ENCODE measurements at regions not wholly inside any gene's neighbourhood (a gene's known extent, or its start where the extent isn't known, plus 50 kb on each side); places are given as distances from the start of the nearest gene placed in this dataset.
"Not testable (repeated sequence)": the region's sequence is repeated elsewhere in the genome, so short reads cannot be mapped to it uniquely, and the experiment has no call there.

GRCh38 chr3:139260793-139261736, 82.8 kb upstream of the MRPS22 start:
- in situ Hi-C loops (cut with MboI; ENCODE audit: low pct_unique_long_range_greater_than_20kb, low sequenced_read_pairs), result no loop called here
- no peak for DNase-seq

GRCh38 chr3:139261754-139262586, 81.8 kb upstream of the MRPS22 start:
- in situ Hi-C loops (cut with MboI; ENCODE audit: low pct_unique_long_range_greater_than_20kb, low sequenced_read_pairs), result no loop called here
- no peak for DNase-seq

GRCh38 chr3:139263798-139264197, 80.0 kb upstream of the MRPS22 start:
- DNase-seq, result no peak
- in situ Hi-C loops (cut with MboI; ENCODE audit: low pct_unique_long_range_greater_than_20kb, low sequenced_read_pairs), result no loop called here

GRCh38 chr3:139264375-139264774, 79.4 kb upstream of the MRPS22 start:
- in situ Hi-C loops (cut with MboI; ENCODE audit: low pct_unique_long_range_greater_than_20kb, low sequenced_read_pairs), result no loop called here
- no peak for DNase-seq

- in situ Hi-C loops (cut with MboI; ENCODE audit: low pct_unique_long_range_greater_than_20kb, low sequenced_read_pairs), result no loop called here
- no peak for DNase-seq
Observed at GRCh38 chr3:139265131-139266016, 78.4 kb upstream of the MRPS22 start.

GRCh38 chr3:139267300-139268246, 76.2 kb upstream of the MRPS22 start:
- in situ Hi-C loops (cut with MboI; ENCODE audit: low pct_unique_long_range_greater_than_20kb, low sequenced_read_pairs), result no loop called here
- DNase-seq, result no peak

GRCh38 chr3:139269984-139270383, 73.8 kb upstream of the MRPS22 start:
- no peak for DNase-seq
- in situ Hi-C loops (cut with MboI; ENCODE audit: low pct_unique_long_range_greater_than_20kb, low sequenced_read_pairs), result no loop called here

- in situ Hi-C loops (cut with MboI; ENCODE audit: low pct_unique_long_range_greater_than_20kb, low sequenced_read_pairs), result not testable (repeated sequence)
- DNase-seq, result peak; percentile 3
Observed at GRCh38 chr3:139270652-139271051, 73.2 kb upstream of the MRPS22 start.

- no peak for DNase-seq
- in situ Hi-C loops (cut with MboI; ENCODE audit: low pct_unique_long_range_greater_than_20kb, low sequenced_read_pairs), result no loop called here
Observed at GRCh38 chr3:139280027-139280671, 63.7 kb upstream of the MRPS22 start.

- in situ Hi-C loops (cut with MboI; ENCODE audit: low pct_unique_long_range_greater_than_20kb, low sequenced_read_pairs), result no loop called here
- no peak for DNase-seq
Observed at GRCh38 chr3:139281096-139281495, 62.7 kb upstream of the MRPS22 start.

GRCh38 chr3:139281522-139282196, 62.2 kb upstream of the MRPS22 start:
- in situ Hi-C loops (cut with MboI; ENCODE audit: low pct_unique_long_range_greater_than_20kb, low sequenced_read_pairs), result no loop called here
- DNase-seq, result no peak

- DNase-seq, result no peak
- in situ Hi-C loops (cut with MboI; ENCODE audit: low pct_unique_long_range_greater_than_20kb, low sequenced_read_pairs), result no loop called here
Observed at GRCh38 chr3:139283301-139283700, 60.5 kb upstream of the MRPS22 start.

- no peak for DNase-seq
- in situ Hi-C loops (cut with MboI; ENCODE audit: low pct_unique_long_range_greater_than_20kb, low sequenced_read_pairs), result no loop called here
Observed at GRCh38 chr3:139284221-139284620, 59.6 kb upstream of the MRPS22 start.

GRCh38 chr3:139285691-139286090, 58.1 kb upstream of the MRPS22 start:
- in situ Hi-C loops (cut with MboI; ENCODE audit: low pct_unique_long_range_greater_than_20kb, low sequenced_read_pairs), result no loop called here
- no peak for DNase-seq

- DNase-seq, result no peak
- in situ Hi-C loops (cut with MboI; ENCODE audit: low pct_unique_long_range_greater_than_20kb, low sequenced_read_pairs), result no loop called here
Observed at GRCh38 chr3:139286241-139286640, 57.6 kb upstream of the MRPS22 start.

- in situ Hi-C loops (cut with MboI; ENCODE audit: low pct_unique_long_range_greater_than_20kb, low sequenced_read_pairs), result no loop called here
- no peak for DNase-seq
Observed at GRCh38 chr3:139286825-139287224, 57.0 kb upstream of the MRPS22 start.

GRCh38 chr3:139287557-139287956, 56.3 kb upstream of the MRPS22 start:
- in situ Hi-C loops (cut with MboI; ENCODE audit: low pct_unique_long_range_greater_than_20kb, low sequenced_read_pairs), result no loop called here
- DNase-seq, result no peak

Measured in KBM-7 (cell line).